Thyroid gland (tissue), 4 donors: ENCODE measurements at regions not wholly inside any gene's neighbourhood (a gene's known extent, or its start where the extent isn't known, plus 50 kb on each side); places are given as distances from the start of the nearest gene placed in this dataset.

Experiments used
- CTCF ChIP-seq, 6 experiments: fragments of 200-600 bp in 3 of 6; fragments of 450-650 bp in 3 of 6; sonication (generic) in 3 of 6; IDR thresholded peaks; one replicate each; pipeline ENCODE4 v1.5.1; 2016 to 2019; ENCODE audit warnings: antibody characterized with exemption in 6 of 6, mild to moderate bottlenecking in 2 of 6, inconsistent platforms in 1 of 6, moderate library complexity in 1 of 6
- POLR2A ChIP-seq, 2 donors: fragments of 450-650 bp; IDR thresholded peaks; one replicate each; pipeline ENCODE4 v1.6.1; 2017; ENCODE audit warnings: antibody characterized with exemption in 2 of 2, mild to moderate bottlenecking in 2 of 2, moderate library complexity in 1 of 2

- no peak for TF ChIP-seq CTCF (IDR thresholded peaks at IDR 0.05)
- TF ChIP-seq POLR2A (IDR thresholded peaks at IDR 0.05): no peak
Measured at GRCh38 chr5:25881318-25882036, 1156.9 kb downstream of the CDH9 start.
